ENCODE measurements at regions not wholly inside any gene's neighbourhood (a gene's known extent, or its start where the extent isn't known, plus 50 kb on each side); places are given as distances from the start of the nearest gene placed in this dataset.

DNA sequence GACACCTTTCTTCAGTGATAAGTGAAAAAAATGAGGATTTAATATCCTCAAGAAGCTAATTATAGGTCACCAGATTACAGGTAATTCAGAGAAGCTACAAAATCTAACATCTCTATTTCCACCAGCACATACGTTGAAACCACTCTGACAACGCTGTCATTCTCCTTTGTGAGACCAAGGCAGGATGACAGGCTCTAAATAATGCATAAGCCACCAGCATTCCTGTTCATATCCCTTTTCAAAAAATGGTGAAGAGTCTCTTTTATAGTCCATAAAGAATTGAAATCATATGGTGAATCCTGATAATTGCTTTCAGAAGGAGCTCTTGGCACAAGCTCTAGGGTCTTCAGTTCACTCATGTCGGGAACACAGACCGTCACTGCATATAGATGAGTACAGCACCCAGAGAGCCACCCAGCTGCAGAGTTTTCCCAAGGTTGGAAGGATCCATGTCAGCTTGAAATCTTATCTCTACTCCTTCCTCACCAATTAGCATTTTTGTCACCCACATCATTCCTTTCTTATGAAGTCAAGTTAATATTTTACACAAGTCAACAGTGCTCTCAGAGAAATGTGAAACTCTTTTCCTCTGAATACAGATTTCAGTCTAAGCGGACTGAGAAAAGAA lies 431.4 kb downstream of the TBC1D4 start:
- TF ChIP-seq POLR2A (IDR thresholded peaks at IDR 0.05) (no peak), CTCF (IDR thresholded peaks at IDR 0.05 in 4 of 5, conservative IDR thresholded peaks at IDR 0.05 in 1 of 5) (no peak)
- H3K9me3 ChIP-seq = no peaks in the 10 kb centered on the region
- no peaks in the 10 kb centered on the region for H3K36me3 ChIP-seq
- in situ Hi-C loops (cut with MboI; ENCODE audit: low sequenced_read_pairs in 4 of 4) = no loop called here
- ATAC-seq (no peak), DNase-seq (no peak)
- no peaks in the 10 kb centered on the region for H3K27me3 ChIP-seq
- no peaks in the 10 kb centered on the region for H3K4me1 ChIP-seq
- intact Hi-C loops (cut with DNase I; ENCODE audit: low total_unique reads) = no loop called here
- H3K4me3 ChIP-seq = no peak overlapping the region
- no peak overlapping the region for H3K27ac ChIP-seq

- ATAC-seq (no peak), DNase-seq (no peak)
- intact Hi-C loops (cut with DNase I; ENCODE audit: low total_unique reads) (no loop called here), in situ Hi-C loops (cut with MboI; ENCODE audit: low sequenced_read_pairs in 4 of 4) (no loop called here)
- Histone ChIP-seq H3K4me3 (no peak overlapping the region), H3K27ac (no peak overlapping the region), H3K4me1 (no peaks in the 10 kb centered on the region), H3K9me3 (no peaks in the 10 kb centered on the region), H3K36me3 (no peaks in the 10 kb centered on the region), H3K27me3 (no peaks in the 10 kb centered on the region)
- TF ChIP-seq CTCF (IDR thresholded peaks at IDR 0.05 in 4 of 5, conservative IDR thresholded peaks at IDR 0.05 in 1 of 5) (no peak), POLR2A (IDR thresholded peaks at IDR 0.05) (no peak)
These were observed 432.1 kb downstream of the TBC1D4 start for GRCh38 chr13:75049735-75050335.

DNA sequence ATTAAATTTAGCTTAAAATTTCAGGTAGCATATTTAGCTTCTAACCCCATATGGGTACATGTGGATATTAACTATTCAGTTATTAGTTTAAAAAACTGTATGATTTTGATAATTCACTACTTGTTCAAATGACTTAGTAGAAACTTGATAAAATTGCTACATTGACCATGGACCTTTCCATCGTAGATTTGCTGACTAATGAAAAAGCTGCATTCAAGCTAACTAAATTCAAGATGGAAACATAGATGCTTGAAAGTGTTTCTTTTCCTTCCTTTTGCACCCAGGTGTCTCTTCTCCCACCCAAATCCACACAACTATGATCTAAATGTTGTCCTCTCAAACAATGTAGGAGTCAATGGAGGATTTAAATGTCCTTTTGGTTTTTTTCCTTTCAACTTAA lies 439.2 kb downstream of the TBC1D4 start:
- intact Hi-C loops (cut with DNase I; ENCODE audit: low total_unique reads) = no loop called here
- no peak for TF ChIP-seq POLR2A (IDR thresholded peaks at IDR 0.05)
- TF ChIP-seq CTCF (IDR thresholded peaks at IDR 0.05 in 4 of 5, conservative IDR thresholded peaks at IDR 0.05 in 1 of 5) = no peak
- no peak overlapping the region for H3K4me3 ChIP-seq
- H3K27me3 ChIP-seq = no peaks in the 10 kb centered on the region
- no peaks in the 10 kb centered on the region for H3K36me3 ChIP-seq
- DNase-seq (no peak), ATAC-seq (no peak)
- in situ Hi-C loops (cut with MboI; ENCODE audit: low sequenced_read_pairs in 4 of 4) = no loop called here
- no peaks in the 10 kb centered on the region for H3K9me3 ChIP-seq
- no peaks in the 10 kb centered on the region for H3K4me1 ChIP-seq
- no peak overlapping the region for H3K27ac ChIP-seq

DNA sequence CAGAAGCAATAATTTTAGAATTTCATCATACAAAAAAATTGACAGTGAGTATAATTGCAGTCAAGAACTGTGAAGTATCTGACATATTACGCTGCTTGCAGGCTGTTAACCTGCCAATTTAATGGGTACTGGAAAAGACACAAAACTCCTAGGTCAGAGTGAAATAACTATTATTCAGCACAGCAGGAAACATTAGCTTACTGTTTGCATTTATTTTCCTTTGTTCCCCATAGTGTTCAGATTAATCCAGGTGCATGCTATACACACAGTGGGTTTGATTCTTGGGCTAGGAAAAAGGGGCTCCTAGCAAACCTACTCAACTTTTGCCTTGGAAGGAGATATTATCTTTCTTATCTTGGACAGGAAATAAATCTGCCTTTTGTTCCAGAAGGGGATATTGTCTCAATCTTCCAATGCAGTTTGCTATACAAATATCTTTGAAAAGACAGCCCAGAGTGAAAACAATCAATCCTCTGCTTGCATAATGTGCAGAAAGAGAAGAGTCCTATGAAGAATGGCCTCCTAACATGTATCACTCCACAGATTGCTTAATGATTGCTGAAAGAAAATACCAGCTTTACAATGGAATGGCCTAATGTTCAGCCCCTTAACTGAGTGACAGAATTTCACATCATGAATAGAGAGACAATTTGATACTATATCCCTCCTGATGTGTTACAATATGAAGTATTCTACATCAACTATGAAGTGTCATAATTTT lies 443.4 kb downstream of the TBC1D4 start:
- in situ Hi-C loops (cut with MboI; ENCODE audit: low sequenced_read_pairs in 4 of 4) = no loop called here
- no peaks in the 10 kb centered on the region for H3K27me3 ChIP-seq
- TF ChIP-seq CTCF (IDR thresholded peaks at IDR 0.05 in 4 of 5, conservative IDR thresholded peaks at IDR 0.05 in 1 of 5) (no peak), POLR2A (IDR thresholded peaks at IDR 0.05) (no peak)

More for the DNA sequence above, 443.4 kb downstream of the TBC1D4 start:
- intact Hi-C loops (cut with DNase I; ENCODE audit: low total_unique reads) = no loop called here
- no peaks in the 10 kb centered on the region for H3K4me1 ChIP-seq
- ATAC-seq (no peak), DNase-seq (no peak)
- H3K36me3 ChIP-seq = no peaks in the 10 kb centered on the region
- no peak overlapping the region for H3K4me3 ChIP-seq
- H3K9me3 ChIP-seq = no peaks in the 10 kb centered on the region
- H3K27ac ChIP-seq = no peak overlapping the region

Data from gastrocnemius medialis (tissue), 4 donors.